SK-N-SH (cell line): ENCODE measurements at regions not wholly inside any gene's neighbourhood (a gene's known extent, or its start where the extent isn't known, plus 50 kb on each side); places are given as distances from the start of the nearest gene placed in this dataset.
A peak's percentile ranks its signal among the peaks of the same experiment; 100 is the strongest.

ENCODE experiments used
- CTCF ChIA-PET: fragments of 300-600, 350-600 bp; formaldehyde crosslinking; extraction: SDS; loops from one replicate; lab custom pipeline; 2021; lab: Yijun Ruan, JAX
- POLR2A ChIA-PET: fragments of 350-600 bp; sonication (Branson Sonifier 250); formaldehyde crosslinking; extraction: SDS; loops from one replicate; lab custom pipeline; 2020; ENCODE audit warnings: antibody characterized with exemption, inconsistent platforms; lab: Yijun Ruan, JAX
- DNase-seq: peaks from one replicate; pipeline ENCODE4 v3.0.0; 2012
- H2AFZ ChIP-seq: fragments of 200-600 bp; sonication (generic); 2 replicates; pipeline ENCODE4 v1.8.1; 2016; ENCODE audit warnings: antibody characterized with exemption, mild to moderate bottlenecking, low read depth
- H3F3A ChIP-seq: fragments of 200-600 bp; sonication (generic); replicated peaks from 2 replicates; pipeline ENCODE3; 2016; ENCODE audit warnings: antibody characterized with exemption, mild to moderate bottlenecking; ENCODE audit not compliant: insufficient read depth
- H3K27ac ChIP-seq, 2 experiments: fragments of 200-500 bp in 1 of 2; fragments of 200-600 bp in 1 of 2; sonication (Bioruptor generic) in 1 of 2; sonication (generic), shearing (Covaris generic) in 1 of 2; 2 replicates each; pipeline versions ENCODE4 v1.5.1 to v1.6.1; 2014 to 2016; ENCODE audit warnings: low read depth in 2 of 2, inconsistent platforms in 1 of 2, low read length in 1 of 2, mild to moderate bottlenecking in 1 of 2, mixed read lengths in 1 of 2
- H3K27me3 ChIP-seq: fragments of 200-600 bp; sonication (generic), shearing (Covaris generic); 2 replicates; pipeline ENCODE4 v1.6.1; 2016; ENCODE audit warnings: mixed run types; ENCODE audit not compliant: insufficient read depth
- H3K36me3 ChIP-seq, 2 experiments: fragments of 200-500 bp in 1 of 2; fragments of 200-600 bp in 1 of 2; sonication (Bioruptor generic) in 1 of 2; sonication (generic) in 1 of 2; replicated peaks in 1 of 2; 2 replicates each; pipeline versions ENCODE3 to v1.5.1; 2014 to 2016; ENCODE audit warnings: low read length in 1 of 2, mild to moderate bottlenecking in 1 of 2; ENCODE audit not compliant: insufficient read depth in 2 of 2, control insufficient read depth in 1 of 2
- H3K4me1 ChIP-seq, 2 experiments: fragments of 200-500 bp in 1 of 2; fragments of 200-600 bp in 1 of 2; sonication (Bioruptor generic) in 1 of 2; sonication (generic), shearing (Covaris generic) in 1 of 2; 2 replicates each; pipeline versions ENCODE4 v1.5.1 to v1.6.1; 2014 to 2016; ENCODE audit warnings: low read depth in 1 of 2, low read length in 1 of 2, mixed run types in 1 of 2; ENCODE audit not compliant: insufficient read depth in 2 of 2, control insufficient read depth in 1 of 2
- H3K4me2 ChIP-seq: fragments of 200-600 bp; sonication (generic), shearing (Covaris generic); 2 replicates; pipeline ENCODE4 v1.6.1; 2017; ENCODE audit warnings: mixed run types
- H3K4me3 ChIP-seq, 2 experiments: fragments of 200-500 bp in 1 of 2; fragments of 200-600 bp in 1 of 2; sonication (Bioruptor generic) in 1 of 2; sonication (generic), shearing (Covaris generic) in 1 of 2; 2 replicates each; pipeline versions ENCODE4 v1.5.1 to v1.8.1; 2014 to 2016; ENCODE audit warnings: low read depth in 2 of 2, inconsistent platforms in 1 of 2, low read length in 1 of 2, mild to moderate bottlenecking in 1 of 2, mixed read lengths in 1 of 2, moderate library complexity in 1 of 2
- H3K79me2 ChIP-seq: fragments of 200-600 bp; sonication (generic); 2 replicates; pipeline ENCODE4 v1.8.1; 2017; ENCODE audit warnings: mild to moderate bottlenecking; ENCODE audit not compliant: insufficient read depth
- H3K9ac ChIP-seq: fragments of 200-600 bp; sonication (generic); 2 replicates; pipeline ENCODE4 v1.6.1; 2017; ENCODE audit warnings: mixed run types
- H3K9me2 ChIP-seq: fragments of 200-600 bp; sonication (generic); 2 replicates; pipeline ENCODE4 v1.6.1; 2017; ENCODE audit warnings: mixed run types
- H3K9me3 ChIP-seq: fragments of 200-600 bp; sonication (generic); 2 replicates; pipeline ENCODE4 v1.6.1; 2017; ENCODE audit warnings: mixed run types, mild to moderate bottlenecking, moderate library complexity
- H4K20me1 ChIP-seq: fragments of 200-600 bp; sonication (generic); 2 replicates; pipeline ENCODE4 v1.6.1; 2017; ENCODE audit warnings: mild to moderate bottlenecking, mixed run types; ENCODE audit not compliant: insufficient read depth
- CHD2 ChIP-seq: fragments of 150-350 bp; IDR thresholded peaks from 2 replicates; pipeline ENCODE4 v1.6.1; 2018; ENCODE audit warnings: low read length; ENCODE audit not compliant: partially characterized antibody
- ELF1 ChIP-seq: IDR thresholded peaks from 2 replicates; pipeline ENCODE4 v1.4.0; 2012
- EP300 ChIP-seq, 2 experiments: IDR thresholded peaks; 2 replicates each; pipeline versions ENCODE4 v1.4.0 to v1.6.1; 2012; ENCODE audit warnings: borderline replicate concordance in 1 of 2, low read depth in 1 of 2, low read length in 1 of 2
- EZH2phosphoT487 ChIP-seq: fragments of 200-600 bp; sonication (generic); IDR thresholded peaks from 2 replicates; pipeline ENCODE4 v1.6.1; 2017; ENCODE audit warnings: low read depth, mixed run types, mild to moderate bottlenecking, antibody characterized with exemption, moderate library complexity, borderline replicate concordance
- FOSL2 ChIP-seq: IDR thresholded peaks from 2 replicates; pipeline ENCODE4 v1.4.0; 2012; ENCODE audit warnings: low read depth, mild to moderate bottlenecking, moderate library complexity, borderline replicate concordance
- FOXM1 ChIP-seq: IDR thresholded peaks from 2 replicates; pipeline ENCODE4 v1.4.0; 2012; ENCODE audit warnings: low read depth, mild to moderate bottlenecking
- GABPA ChIP-seq: IDR thresholded peaks from 2 replicates; pipeline ENCODE4 v1.4.0; 2012; ENCODE audit warnings: low read depth, mild to moderate bottlenecking
- NRF1 ChIP-seq: IDR thresholded peaks from 2 replicates; pipeline ENCODE4 v1.6.1; 2012; ENCODE audit warnings: low read depth, mild to moderate bottlenecking, low read length
- PBX3 ChIP-seq: IDR thresholded peaks from 2 replicates; pipeline ENCODE4; 2012
- POLR2AphosphoS5 ChIP-seq: IDR thresholded peaks from 2 replicates; pipeline ENCODE4 v1.6.1; 2012; ENCODE audit warnings: low read depth, low read length
- RAD21 ChIP-seq: IDR thresholded peaks from 2 replicates; pipeline ENCODE4 v1.6.1; 2012; ENCODE audit warnings: mild to moderate bottlenecking, low read length
- USF2 ChIP-seq: fragments of 150-350 bp; IDR thresholded peaks from 2 replicates; pipeline ENCODE4 v1.6.1; 2017; ENCODE audit warnings: antibody characterized with exemption, low read length, low read depth, borderline replicate concordance
- WGBS: methylation state at CpG from one replicate; pipeline ENCODE4 v1.1.6; 2017; ENCODE audit warnings: low lambda C conversion rate; 5-methylcytosine and 5-hydroxymethylcytosine counted together
- TF ChIP-seq, protein P1 (sequence below): IDR thresholded peaks from 2 replicates; pipeline ENCODE4 v1.6.1; 2012; ENCODE audit warnings: mild to moderate bottlenecking, low read depth, low read length, moderate library complexity
- TF ChIP-seq, protein P2 (sequence below): fragments of 150-350 bp; IDR thresholded peaks from 2 replicates; pipeline ENCODE4 v1.6.1; 2016; ENCODE audit warnings: mild to moderate bottlenecking, low read depth, low read length

DNA sequence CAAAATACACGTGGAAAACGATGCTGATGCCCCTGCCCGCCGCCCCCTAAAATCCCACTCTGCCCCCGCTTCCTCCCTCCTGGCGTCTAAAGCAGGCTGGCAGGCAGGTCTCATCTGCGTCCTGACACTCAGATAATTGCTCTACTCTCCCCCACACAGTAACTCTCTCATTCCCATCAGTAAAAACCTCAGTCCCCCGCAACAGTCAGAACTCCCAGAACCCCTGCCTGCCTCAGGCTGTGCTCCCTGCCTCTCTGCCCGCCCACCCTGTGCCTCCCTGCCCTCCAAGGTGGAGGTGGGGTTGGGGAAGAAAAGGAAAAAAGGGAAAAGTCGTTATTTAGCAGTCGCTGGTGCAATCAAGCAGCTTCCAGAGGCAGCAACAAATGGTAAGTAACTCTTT is 473.7 kb downstream of the EFNB2 start:
- Histone ChIP-seq H4K20me1 (no peaks in the 10 kb centered on the region), H3K9ac (no peak overlapping the region), H3K9me3 (no peaks in the 10 kb centered on the region), H3K4me3 (no peak overlapping the region), H3K9me2 (no peaks in the 10 kb centered on the region), H3F3A (no peaks in the 10 kb centered on the region), H3K27me3 (no peaks in the 10 kb centered on the region), H3K27ac (no peak overlapping the region), H3K4me2 (no peak overlapping the region), H3K36me3 (no peaks in the 10 kb centered on the region), H2AFZ (no peak overlapping the region), H3K4me1 (no peaks in the 10 kb centered on the region), H3K79me2 (no peaks in the 10 kb centered on the region)
- no peak for DNase-seq
- TF ChIP-seq EP300 (IDR thresholded peaks at IDR 0.05; ENCODE audit: borderline replicate concordance in 1 of 2, low read depth in 1 of 2, low read length in 1 of 2): no peak
- no peak for TF ChIP-seq ELF1
- TF ChIP-seq USF2: no peak
- TF ChIP-seq FOXM1: no peak
- TF ChIP-seq CHD2: no peak
- TF ChIP-seq RAD21: no peak
- TF ChIP-seq GABPA: no peak
- WGBS: 70% methylated on average over 11 of the region's 11 CpGs
- POLR2A ChIA-PET: no interaction called here
- CTCF ChIA-PET: no interaction called here

- ChIA-PET CTCF (no interaction called here), POLR2A (no interaction called here)
- no peaks in the 10 kb centered on the region; a peak in 1 of 4 replicates for H3K4me1 ChIP-seq
- no peaks in the 10 kb centered on the region for H3K9me3 ChIP-seq
- no peak for DNase-seq
- no peak overlapping the region for H3K9ac ChIP-seq
- TF ChIP-seq EZH2phosphoT487 (no peak), FOSL2 (no peak), CHD2 (no peak), USF2 (no peak), PBX3 (no peak), POLR2AphosphoS5 (no peak), NRF1 (no peak), FOXM1 (no peak), RAD21 (no peak)
- TF ChIP-seq, protein P1, sequence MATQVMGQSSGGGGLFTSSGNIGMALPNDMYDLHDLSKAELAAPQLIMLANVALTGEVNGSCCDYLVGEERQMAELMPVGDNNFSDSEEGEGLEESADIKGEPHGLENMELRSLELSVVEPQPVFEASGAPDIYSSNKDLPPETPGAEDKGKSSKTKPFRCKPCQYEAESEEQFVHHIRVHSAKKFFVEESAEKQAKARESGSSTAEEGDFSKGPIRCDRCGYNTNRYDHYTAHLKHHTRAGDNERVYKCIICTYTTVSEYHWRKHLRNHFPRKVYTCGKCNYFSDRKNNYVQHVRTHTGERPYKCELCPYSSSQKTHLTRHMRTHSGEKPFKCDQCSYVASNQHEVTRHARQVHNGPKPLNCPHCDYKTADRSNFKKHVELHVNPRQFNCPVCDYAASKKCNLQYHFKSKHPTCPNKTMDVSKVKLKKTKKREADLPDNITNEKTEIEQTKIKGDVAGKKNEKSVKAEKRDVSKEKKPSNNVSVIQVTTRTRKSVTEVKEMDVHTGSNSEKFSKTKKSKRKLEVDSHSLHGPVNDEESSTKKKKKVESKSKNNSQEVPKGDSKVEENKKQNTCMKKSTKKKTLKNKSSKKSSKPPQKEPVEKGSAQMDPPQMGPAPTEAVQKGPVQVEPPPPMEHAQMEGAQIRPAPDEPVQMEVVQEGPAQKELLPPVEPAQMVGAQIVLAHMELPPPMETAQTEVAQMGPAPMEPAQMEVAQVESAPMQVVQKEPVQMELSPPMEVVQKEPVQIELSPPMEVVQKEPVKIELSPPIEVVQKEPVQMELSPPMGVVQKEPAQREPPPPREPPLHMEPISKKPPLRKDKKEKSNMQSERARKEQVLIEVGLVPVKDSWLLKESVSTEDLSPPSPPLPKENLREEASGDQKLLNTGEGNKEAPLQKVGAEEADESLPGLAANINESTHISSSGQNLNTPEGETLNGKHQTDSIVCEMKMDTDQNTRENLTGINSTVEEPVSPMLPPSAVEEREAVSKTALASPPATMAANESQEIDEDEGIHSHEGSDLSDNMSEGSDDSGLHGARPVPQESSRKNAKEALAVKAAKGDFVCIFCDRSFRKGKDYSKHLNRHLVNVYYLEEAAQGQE: no peak
- TF ChIP-seq, protein P2, sequence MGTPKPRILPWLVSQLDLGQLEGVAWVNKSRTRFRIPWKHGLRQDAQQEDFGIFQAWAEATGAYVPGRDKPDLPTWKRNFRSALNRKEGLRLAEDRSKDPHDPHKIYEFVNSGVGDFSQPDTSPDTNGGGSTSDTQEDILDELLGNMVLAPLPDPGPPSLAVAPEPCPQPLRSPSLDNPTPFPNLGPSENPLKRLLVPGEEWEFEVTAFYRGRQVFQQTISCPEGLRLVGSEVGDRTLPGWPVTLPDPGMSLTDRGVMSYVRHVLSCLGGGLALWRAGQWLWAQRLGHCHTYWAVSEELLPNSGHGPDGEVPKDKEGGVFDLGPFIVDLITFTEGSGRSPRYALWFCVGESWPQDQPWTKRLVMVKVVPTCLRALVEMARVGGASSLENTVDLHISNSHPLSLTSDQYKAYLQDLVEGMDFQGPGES: no peak
- H3F3A ChIP-seq: no peaks in the 10 kb centered on the region
- no peak overlapping the region for H3K4me2 ChIP-seq
- no peak overlapping the region for H3K27ac ChIP-seq
- H3K79me2 ChIP-seq: no peaks in the 10 kb centered on the region
- no peaks in the 10 kb centered on the region for H3K9me2 ChIP-seq
- WGBS: 75% methylated on average over 2 of the region's 2 CpGs
- 0 out of 2 replicates have a peak overlapping the region, but pooled peaks have one; percentile 5 for H2AFZ ChIP-seq
- H3K36me3 ChIP-seq: no peaks in the 10 kb centered on the region
- no peak overlapping the region for H3K4me3 ChIP-seq
- H3K27me3 ChIP-seq: no peaks in the 10 kb centered on the region
- no peaks in the 10 kb centered on the region for H4K20me1 ChIP-seq
Measured at GRCh38 chr13:106056851-106057250, 478.6 kb downstream of the EFNB2 start.
